ENCODE measurements at regions not wholly inside any gene's neighbourhood (a gene's known extent, or its start where the extent isn't known, plus 50 kb on each side); places are given as distances from the start of the nearest gene placed in this dataset.

DNA sequence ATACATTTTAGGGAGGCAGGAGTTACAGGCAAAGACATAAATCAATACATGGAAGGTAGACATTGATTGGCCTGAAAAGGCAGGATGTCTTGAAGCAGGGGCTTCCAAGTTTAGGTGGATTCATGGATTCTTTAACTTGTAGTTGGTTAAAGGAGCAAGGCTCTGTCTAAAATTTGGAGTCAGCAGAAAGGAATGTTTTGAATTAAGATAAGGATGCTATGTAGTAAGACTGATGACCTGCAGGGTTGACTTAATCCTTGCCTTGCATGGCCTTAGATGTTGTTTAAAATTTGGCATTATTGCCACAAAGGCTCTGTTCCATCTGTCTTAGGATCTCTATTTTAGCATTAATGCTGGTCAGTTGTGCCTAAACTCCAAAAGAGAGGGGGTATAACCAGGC is 171.3 kb downstream of the C5orf15 start:
- DNase-seq (ENCODE audit: low spot score): no peak

DNA sequence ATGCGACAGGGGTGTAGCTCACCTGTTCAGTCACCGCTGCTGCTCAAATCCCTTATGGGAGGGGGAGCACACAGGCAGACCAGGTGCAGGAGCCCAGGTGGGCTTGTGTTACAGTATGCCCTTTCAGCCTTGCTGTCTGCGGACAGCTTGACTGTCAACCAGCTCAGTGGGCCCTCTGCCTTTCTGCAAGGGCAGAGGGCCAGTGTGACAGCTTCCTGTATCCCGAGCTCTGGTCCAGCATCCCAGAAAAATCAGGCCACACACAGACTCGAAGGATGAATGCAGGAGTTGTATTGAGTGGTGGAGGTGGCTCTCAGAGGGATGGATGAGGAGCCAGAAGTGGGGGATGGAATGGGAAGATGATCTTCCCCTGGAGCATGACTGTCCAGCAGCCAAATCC is 172.2 kb downstream of the C5orf15 start:
- no peak for DNase-seq (ENCODE audit: low spot score)

- no peak for DNase-seq (ENCODE audit: low spot score)
These were observed 173.5 kb downstream of the C5orf15 start for GRCh38 chr5:133794771-133795415.

DNA sequence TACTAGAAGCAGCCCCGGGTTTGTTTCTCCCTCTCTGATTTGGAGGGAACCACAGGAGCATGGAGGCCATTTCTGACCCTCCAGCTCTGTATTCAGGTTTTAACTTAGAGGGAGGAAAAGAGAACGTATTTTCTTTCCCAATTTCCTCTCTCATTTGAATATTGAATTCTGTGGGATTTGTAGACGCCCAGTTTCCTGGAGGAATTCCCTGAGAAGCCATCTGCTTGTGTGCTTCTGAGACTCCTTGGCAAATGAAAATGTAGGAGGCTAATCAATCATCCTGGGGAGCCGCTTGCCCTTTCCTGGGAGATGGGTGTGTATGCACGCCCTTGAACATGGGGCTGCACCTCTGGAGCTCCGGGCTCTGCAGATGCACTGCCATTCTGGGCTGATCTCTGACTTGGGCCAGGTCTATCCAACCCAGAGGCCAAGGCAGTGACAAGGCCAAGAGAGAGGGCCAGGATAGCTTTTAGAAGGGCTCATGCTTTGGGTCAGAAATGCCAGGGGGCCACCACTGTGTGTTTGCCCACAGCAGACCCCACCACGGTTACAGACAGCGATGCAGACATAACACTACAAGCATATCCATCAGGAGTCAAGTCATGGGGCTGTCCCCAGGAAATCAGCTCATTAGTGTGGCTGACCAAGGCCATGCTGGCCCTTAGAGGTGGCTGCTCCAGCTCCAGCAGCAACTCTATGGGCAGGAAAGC is 174.5 kb downstream of the C5orf15 start:
- no peak for DNase-seq (ENCODE audit: low spot score)

DNA sequence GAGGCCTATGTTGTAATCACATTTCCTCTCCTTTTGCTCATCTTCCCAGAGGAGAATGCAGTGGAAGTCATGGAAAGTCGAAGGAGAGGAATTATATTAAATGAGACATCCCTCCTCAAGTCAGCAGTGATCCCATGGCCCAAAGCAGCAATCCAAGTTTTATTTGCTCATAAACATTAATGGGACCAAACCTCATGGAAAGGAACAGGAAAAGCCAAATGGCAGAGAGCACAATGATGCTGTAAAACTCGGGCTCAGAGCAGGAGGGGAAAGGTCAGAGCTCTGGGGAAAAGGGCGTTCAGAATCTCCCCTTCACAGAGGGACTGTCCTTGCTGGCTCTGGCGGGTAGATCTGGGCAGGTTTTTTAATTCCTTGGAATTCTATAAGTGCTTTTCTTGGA is 175.8 kb downstream of the C5orf15 start:
- DNase-seq (ENCODE audit: low spot score): no peak

DNA sequence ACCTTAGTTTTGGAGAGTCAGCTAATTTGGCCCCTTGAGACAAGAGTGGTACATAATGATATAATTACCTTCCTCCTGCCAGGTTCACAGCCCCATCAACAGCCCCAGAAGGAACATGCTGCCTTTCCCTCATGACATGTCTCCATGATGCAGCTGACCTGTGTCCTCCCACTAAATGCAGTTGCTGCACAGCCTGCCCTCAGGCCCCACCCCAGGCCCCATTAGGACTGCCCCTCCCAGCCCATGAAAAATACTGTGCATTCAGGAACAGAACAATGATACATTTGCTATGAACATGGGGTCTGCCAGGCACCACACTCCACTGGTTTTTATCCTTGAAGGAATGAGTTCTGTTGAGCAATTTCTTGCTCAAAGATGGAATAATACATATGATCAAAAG is 176.4 kb downstream of the C5orf15 start:
- no peak for DNase-seq (ENCODE audit: low spot score)

DNA sequence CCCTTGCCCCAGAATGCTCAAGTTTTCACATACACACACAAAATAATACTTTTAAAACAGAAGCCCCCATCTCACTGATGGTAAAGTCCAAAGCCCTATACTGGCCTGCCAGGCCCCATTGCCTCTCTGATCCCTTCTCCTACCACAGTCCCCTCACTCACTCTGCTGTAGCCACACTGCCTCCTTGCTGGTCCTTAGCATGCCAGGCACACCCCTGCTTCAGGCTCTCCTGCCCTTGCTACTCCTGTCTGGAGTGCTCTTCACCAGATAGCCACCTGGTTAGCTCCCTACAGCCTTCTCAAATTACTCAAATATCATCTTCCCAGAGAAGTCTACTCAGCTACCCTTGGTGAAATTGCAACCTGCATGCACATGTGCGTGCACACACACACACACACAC is 177.5 kb downstream of the C5orf15 start:
- DNase-seq (ENCODE audit: low spot score): no peak

GRCh38 chr5:133789428-133789827 is 177.1 kb upstream of the FSTL4 start:
- DNase-seq (ENCODE audit: low spot score): no peak

DNA sequence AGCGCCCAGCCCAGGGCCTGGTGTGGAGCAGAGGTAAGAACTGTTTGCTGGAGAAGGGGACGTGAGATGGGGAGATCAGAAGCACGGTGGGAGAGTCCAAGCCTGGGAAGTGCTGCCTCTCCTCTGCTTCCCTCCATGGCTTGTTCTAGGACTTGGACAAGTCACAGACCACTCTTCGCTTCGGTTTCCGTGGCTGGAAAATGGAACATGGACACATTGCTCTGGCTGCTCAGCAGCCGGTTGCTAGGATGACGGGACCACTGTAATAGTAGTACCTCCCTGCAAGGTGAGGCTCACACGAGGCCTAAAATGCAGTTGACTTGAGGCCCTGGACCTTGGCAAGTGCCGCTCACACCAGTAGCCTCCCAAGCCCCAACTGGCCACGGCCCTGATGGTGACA is 175.8 kb upstream of the FSTL4 start:
- DNase-seq (ENCODE audit: low spot score): no peak

GRCh38 chr5:133786420-133786819 is 174.1 kb upstream of the FSTL4 start:
- no peak for DNase-seq (ENCODE audit: low spot score)

DNA sequence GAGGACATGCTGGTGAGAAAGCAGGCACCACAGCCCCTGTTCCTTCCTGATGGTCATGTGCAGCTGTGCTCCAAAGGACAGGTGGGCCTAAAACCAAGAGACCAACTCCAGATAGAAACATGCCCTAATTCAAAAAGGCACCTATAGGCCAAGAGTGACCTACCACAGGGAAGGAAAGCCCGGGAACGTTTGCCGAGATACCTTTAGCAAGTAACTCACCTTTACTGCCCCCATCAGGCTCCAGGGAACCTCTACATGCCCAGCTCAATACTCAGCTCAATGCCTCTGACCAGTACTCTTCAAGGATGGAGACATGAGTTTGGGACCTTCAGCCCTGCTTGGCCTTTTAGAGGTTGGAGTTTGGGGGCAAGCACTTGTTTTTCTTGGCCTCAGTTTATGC is 172.8 kb upstream of the FSTL4 start:
- DNase-seq (ENCODE audit: low spot score): no peak

DNA sequence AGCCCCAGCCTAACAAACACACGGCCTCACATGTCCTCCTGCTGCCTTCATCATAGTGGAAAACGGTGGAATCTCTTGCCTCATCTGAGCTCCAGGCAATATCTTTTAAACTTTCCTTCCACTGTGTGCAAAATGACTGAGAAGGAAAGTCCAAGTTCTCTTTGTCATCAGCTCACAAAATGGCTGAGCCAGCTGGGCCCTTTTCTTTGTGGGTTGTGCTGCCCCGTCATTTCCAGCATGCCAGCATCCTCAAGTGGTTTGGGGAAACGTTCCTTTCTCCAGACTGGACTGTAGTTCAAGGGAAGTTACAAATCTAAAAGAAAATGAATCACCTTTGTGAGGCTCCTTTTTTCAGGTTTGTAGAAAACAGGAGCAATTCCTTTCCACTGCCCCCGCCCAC is 171.1 kb upstream of the FSTL4 start:
- no peak for DNase-seq (ENCODE audit: low spot score)

DNA sequence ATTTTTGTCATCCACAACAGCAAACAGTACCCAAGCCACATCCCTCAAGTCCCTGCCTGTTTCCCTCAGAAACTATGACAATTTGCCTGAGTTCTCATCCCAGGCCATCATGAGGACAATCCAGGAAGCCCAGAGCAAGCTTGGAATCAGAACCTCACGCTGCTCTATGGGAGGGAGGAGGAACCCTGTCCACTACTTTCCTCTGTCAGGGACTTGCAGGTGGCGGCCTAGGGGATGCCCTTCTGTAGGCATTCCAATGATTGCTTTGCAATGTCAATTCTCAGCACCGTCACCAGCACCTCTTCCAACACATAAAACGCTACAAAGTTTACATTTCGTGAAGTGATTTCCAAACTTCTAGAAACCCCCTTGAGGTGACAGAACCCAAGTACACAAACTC is 170.4 kb upstream of the FSTL4 start:
- DNase-seq (ENCODE audit: low spot score): no peak

- DNase-seq (ENCODE audit: low spot score): no peak
These were observed 169.3 kb upstream of the FSTL4 start for GRCh38 chr5:133781436-133782225.

DNA sequence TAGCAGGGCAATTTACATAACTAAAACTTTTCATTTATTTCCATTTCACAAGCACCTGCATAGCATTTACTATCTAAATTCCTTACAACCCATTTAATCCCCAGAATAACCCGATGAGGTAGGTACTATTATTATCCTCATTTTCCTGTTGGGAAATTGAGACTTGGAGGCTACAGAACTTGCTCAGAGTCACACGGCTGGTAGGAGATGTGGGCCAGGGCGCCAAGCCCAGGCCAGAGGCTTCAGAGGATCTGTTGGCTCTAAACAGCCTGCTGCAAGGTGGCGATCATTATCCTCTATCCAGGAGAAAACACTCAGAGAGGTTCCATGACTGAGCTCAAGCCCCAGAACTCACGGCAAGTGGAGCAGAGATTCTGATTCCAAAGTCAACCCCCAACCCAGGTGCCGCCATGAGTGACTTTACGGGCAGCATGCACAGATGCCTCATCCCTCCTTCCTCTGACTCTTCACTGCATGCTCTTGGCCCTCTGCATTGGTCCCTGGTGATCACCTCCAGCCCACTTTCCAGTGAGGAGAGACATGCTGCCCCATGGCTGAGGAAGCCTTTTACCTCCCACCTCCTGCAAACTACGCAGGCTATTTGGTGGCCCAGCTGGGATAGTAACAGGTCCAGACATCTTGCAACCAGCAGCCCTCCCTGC is 168.4 kb upstream of the FSTL4 start:
- no peak for DNase-seq (ENCODE audit: low spot score)

GRCh38 chr5:133779828-133780475 is 167.6 kb upstream of the FSTL4 start:
- no peak for DNase-seq (ENCODE audit: low spot score)

- DNase-seq (ENCODE audit: low spot score): no peak
These were observed 166.3 kb upstream of the FSTL4 start for GRCh38 chr5:133778636-133779035.

DNA sequence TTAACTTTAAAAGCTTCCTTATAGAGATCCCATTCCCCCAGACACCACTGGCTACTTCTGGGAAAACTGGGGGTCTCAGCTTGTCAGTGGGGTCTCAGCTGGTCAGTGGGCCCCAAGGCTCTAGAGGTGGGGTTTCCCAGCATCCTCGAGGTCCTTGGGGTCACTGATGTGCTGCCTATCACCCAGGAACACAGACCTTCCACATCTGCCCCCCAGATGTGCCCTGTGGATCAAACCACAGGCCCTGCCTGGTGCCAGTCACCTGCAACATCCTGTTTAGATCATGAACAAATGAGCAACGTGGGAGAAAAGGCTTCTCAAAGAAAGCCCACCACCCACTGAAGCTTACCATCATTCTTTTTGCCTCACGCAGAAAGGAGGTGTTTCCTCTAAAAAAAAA is 165.6 kb upstream of the FSTL4 start:
- DNase-seq (ENCODE audit: low spot score): no peak

GRCh38 chr5:133775584-133776304 is 163.4 kb upstream of the FSTL4 start:
- DNase-seq (ENCODE audit: low spot score): no peak

- DNase-seq (ENCODE audit: low spot score): no peak
These were observed 161.2 kb upstream of the FSTL4 start for GRCh38 chr5:133773247-133774202.
